PC-3 (cell line): ENCODE measurements at regions not wholly inside any gene's neighbourhood (a gene's known extent, or its start where the extent isn't known, plus 50 kb on each side); places are given as distances from the start of the nearest gene placed in this dataset.

Source experiments
- EZH2phosphoT487 ChIP-seq: fragments of 300-600 bp; sonication (generic); IDR thresholded peaks from 2 replicates; pipeline ENCODE4 v1.6.1; 2018; ENCODE audit warnings: mild to moderate bottlenecking, antibody characterized with exemption, low read length, borderline replicate concordance
- TF ChIP-seq, protein P1 (sequence below): fragments of 300-600 bp; sonication (generic); conservative IDR thresholded peaks from 2 replicates; pipeline ENCODE4 v1.5.1; 2017; ENCODE audit warnings: antibody characterized with exemption, low read depth, mild to moderate bottlenecking, low read length

GRCh38 chr4:15348695-15349094 is 79.1 kb upstream of the C1QTNF7 start:
- TF ChIP-seq, protein P1, sequence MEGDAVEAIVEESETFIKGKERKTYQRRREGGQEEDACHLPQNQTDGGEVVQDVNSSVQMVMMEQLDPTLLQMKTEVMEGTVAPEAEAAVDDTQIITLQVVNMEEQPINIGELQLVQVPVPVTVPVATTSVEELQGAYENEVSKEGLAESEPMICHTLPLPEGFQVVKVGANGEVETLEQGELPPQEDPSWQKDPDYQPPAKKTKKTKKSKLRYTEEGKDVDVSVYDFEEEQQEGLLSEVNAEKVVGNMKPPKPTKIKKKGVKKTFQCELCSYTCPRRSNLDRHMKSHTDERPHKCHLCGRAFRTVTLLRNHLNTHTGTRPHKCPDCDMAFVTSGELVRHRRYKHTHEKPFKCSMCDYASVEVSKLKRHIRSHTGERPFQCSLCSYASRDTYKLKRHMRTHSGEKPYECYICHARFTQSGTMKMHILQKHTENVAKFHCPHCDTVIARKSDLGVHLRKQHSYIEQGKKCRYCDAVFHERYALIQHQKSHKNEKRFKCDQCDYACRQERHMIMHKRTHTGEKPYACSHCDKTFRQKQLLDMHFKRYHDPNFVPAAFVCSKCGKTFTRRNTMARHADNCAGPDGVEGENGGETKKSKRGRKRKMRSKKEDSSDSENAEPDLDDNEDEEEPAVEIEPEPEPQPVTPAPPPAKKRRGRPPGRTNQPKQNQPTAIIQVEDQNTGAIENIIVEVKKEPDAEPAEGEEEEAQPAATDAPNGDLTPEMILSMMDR: no peak
- TF ChIP-seq EZH2phosphoT487: no peak
